Trophoblast cell (in vitro differentiated cells and primary cell): ENCODE measurements at regions not wholly inside any gene's neighbourhood (a gene's known extent, or its start where the extent isn't known, plus 50 kb on each side); places are given as distances from the start of the nearest gene placed in this dataset.

Experiments
- DNase-seq, 2 donors: peaks; one replicate each; pipeline ENCODE4 v3.0.0-alpha.2; 2016
- H2AFZ ChIP-seq: 2 replicates; pipeline ENCODE4 v1.6.1; 2013; ENCODE audit warnings: low read length, moderate library complexity, mild to moderate bottlenecking; ENCODE audit not compliant: insufficient read depth, poor library complexity
- H2AK5ac ChIP-seq: 2 replicates; pipeline ENCODE4 v1.6.1; 2013; ENCODE audit warnings: mild to moderate bottlenecking, low read length
- H2BK120ac ChIP-seq: 2 replicates; pipeline ENCODE4 v1.6.1; 2013; ENCODE audit warnings: low read length, mild to moderate bottlenecking, moderate library complexity; ENCODE audit not compliant: insufficient read depth, poor library complexity
- H2BK12ac ChIP-seq: 2 replicates; pipeline ENCODE4 v1.6.1; 2013; ENCODE audit warnings: mild to moderate bottlenecking, low read length, moderate library complexity
- H2BK5ac ChIP-seq: 2 replicates; pipeline ENCODE4 v1.6.1; 2013; ENCODE audit warnings: low read length, low read depth, moderate library complexity, mild to moderate bottlenecking; ENCODE audit not compliant: poor library complexity
- H3K14ac ChIP-seq: 2 replicates; pipeline ENCODE4 v1.6.1; 2013; ENCODE audit warnings: mild to moderate bottlenecking, low read length
- H3K18ac ChIP-seq: 2 replicates; pipeline ENCODE4 v1.6.1; 2013; ENCODE audit warnings: mild to moderate bottlenecking, low read length
- H3K23ac ChIP-seq: 2 replicates; pipeline ENCODE4 v1.6.1; 2013; ENCODE audit warnings: low read length
- H3K27ac ChIP-seq: 2 replicates; pipeline ENCODE4 v1.5.1; 2013; ENCODE audit warnings: low read depth, mild to moderate bottlenecking, inconsistent platforms, low read length, moderate library complexity
- H3K27me3 ChIP-seq: 2 replicates; pipeline ENCODE4 v1.6.1; 2013; ENCODE audit warnings: inconsistent platforms, mild to moderate bottlenecking, low read length, moderate library complexity; ENCODE audit not compliant: insufficient read depth
- H3K36me3 ChIP-seq, 2 experiments: 1 replicate in 1 of 2; 2 replicates in 1 of 2; pipeline ENCODE4 v1.6.1; 2013; ENCODE audit warnings: low read length in 2 of 2, mild to moderate bottlenecking in 2 of 2, moderate library complexity in 1 of 2; ENCODE audit not compliant: insufficient read depth in 2 of 2, control insufficient read depth in 1 of 2
- H3K4ac ChIP-seq: 2 replicates; pipeline ENCODE4 v1.6.1; 2013; ENCODE audit warnings: low read depth, mild to moderate bottlenecking, low read length, moderate library complexity
- H3K4me1 ChIP-seq, 2 experiments: 1 replicate in 1 of 2; 2 replicates in 1 of 2; pipeline ENCODE4 v1.6.1; 2013; ENCODE audit warnings: low read length in 2 of 2, mild to moderate bottlenecking in 2 of 2, moderate library complexity in 1 of 2; ENCODE audit not compliant: insufficient read depth in 2 of 2, control insufficient read depth in 1 of 2
- H3K4me2 ChIP-seq: 2 replicates; pipeline ENCODE4 v1.6.1; 2013; ENCODE audit warnings: inconsistent platforms, mild to moderate bottlenecking, low read length, moderate library complexity
- H3K4me3 ChIP-seq: 2 replicates; pipeline ENCODE4 v1.5.1; 2013; ENCODE audit warnings: mild to moderate bottlenecking, low read depth, low read length, inconsistent platforms
- H3K79me1 ChIP-seq: one replicate; pipeline ENCODE4 v1.6.1; 2013; ENCODE audit warnings: low read length
- H3K79me2 ChIP-seq: 2 replicates; pipeline ENCODE4 v1.6.1; 2013; ENCODE audit warnings: low read length, mild to moderate bottlenecking; ENCODE audit not compliant: control insufficient read depth, insufficient read depth, poor library complexity
- H3K9ac ChIP-seq: 2 replicates; pipeline ENCODE4 v1.6.1; 2013; ENCODE audit warnings: mild to moderate bottlenecking, low read length
- H3K9me3 ChIP-seq: 2 replicates; pipeline ENCODE4 v1.6.1; 2013; ENCODE audit warnings: low read depth, mild to moderate bottlenecking, control low read depth, inconsistent platforms, low read length; ENCODE audit not compliant: insufficient read depth
- H4K12ac ChIP-seq: 2 replicates; pipeline ENCODE4 v1.6.1; 2013; ENCODE audit warnings: low read depth, mild to moderate bottlenecking, low read length, moderate library complexity
- H4K8ac ChIP-seq: 2 replicates; pipeline ENCODE4 v1.6.1; 2013; ENCODE audit warnings: low read depth, mild to moderate bottlenecking, low read length, moderate library complexity
- H4K91ac ChIP-seq: one replicate; pipeline ENCODE4 v1.6.1; 2013; ENCODE audit warnings: low read depth, mild to moderate bottlenecking, low read length, moderate library complexity
- WGBS: extraction: QIAGEN DNeasy Blood & Tissue Kit; methylation state at CpG from one replicate; pipeline ENCODE4 v1.1.7; 2013; ENCODE audit warnings: missing lambda C conversion rate; ENCODE audit not compliant: insufficient read length, insufficient coverage; ENCODE audit errors: extremely low coverage; 5-methylcytosine and 5-hydroxymethylcytosine counted together

GRCh38 chr22:48884786-48885185 is 942.9 kb downstream of the BRD1 start:
- H3K4me1 ChIP-seq = no peaks in the 10 kb centered on the region
- H3K4me2 ChIP-seq = no peak overlapping the region
- no peak overlapping the region for H3K14ac ChIP-seq
- no CpG with 5 or more reads among the region's 16 CpGs for WGBS
- H3K79me2 ChIP-seq = no peaks in the 10 kb centered on the region
- H3K36me3 ChIP-seq = no peaks in the 10 kb centered on the region
- no peak overlapping the region for H3K4ac ChIP-seq
- H2BK12ac ChIP-seq = no peak overlapping the region
- no peak overlapping the region for H2BK120ac ChIP-seq
- no peaks in the 10 kb centered on the region for H3K79me1 ChIP-seq
- no peak overlapping the region for H4K91ac ChIP-seq
- H3K27ac ChIP-seq = no peak overlapping the region
- no peak for DNase-seq
- H2AK5ac ChIP-seq = no peak overlapping the region
- H2AFZ ChIP-seq = no peak overlapping the region
- H4K8ac ChIP-seq = no peak overlapping the region
- peaks cover 11% of the 10 kb centered on the region for H3K9me3 ChIP-seq
- no peak overlapping the region for H3K9ac ChIP-seq
- no peak overlapping the region for H3K23ac ChIP-seq
- H3K27me3 ChIP-seq = no peaks in the 10 kb centered on the region
- no peak overlapping the region for H4K12ac ChIP-seq
- no peak overlapping the region for H2BK5ac ChIP-seq
- no peak overlapping the region for H3K4me3 ChIP-seq
- no peak overlapping the region for H3K18ac ChIP-seq

GRCh38 chr22:48884324-48884723 is 943.3 kb downstream of the BRD1 start:
- H2BK5ac ChIP-seq = no peak overlapping the region
- H3K4me3 ChIP-seq = no peak overlapping the region
- H3K4ac ChIP-seq = no peak overlapping the region
- no peaks in the 10 kb centered on the region for H3K36me3 ChIP-seq
- H3K23ac ChIP-seq = no peak overlapping the region
- H2AK5ac ChIP-seq = no peak overlapping the region
- no peaks in the 10 kb centered on the region for H3K79me1 ChIP-seq
- no peaks in the 10 kb centered on the region for H3K79me2 ChIP-seq
- no peaks in the 10 kb centered on the region for H3K27me3 ChIP-seq
- no peak overlapping the region for H4K8ac ChIP-seq
- no CpG with 5 or more reads among the region's 12 CpGs for WGBS
- no peak overlapping the region for H2BK12ac ChIP-seq
- H2AFZ ChIP-seq = no peak overlapping the region
- H3K4me2 ChIP-seq = no peak overlapping the region
- H3K4me1 ChIP-seq = no peaks in the 10 kb centered on the region
- no peak overlapping the region for H4K91ac ChIP-seq
- H3K14ac ChIP-seq = no peak overlapping the region
- H3K9me3 ChIP-seq = peaks cover 11% of the 10 kb centered on the region
- no peak overlapping the region for H3K9ac ChIP-seq
- DNase-seq = no peak
- H3K27ac ChIP-seq = no peak overlapping the region
- H3K18ac ChIP-seq = no peak overlapping the region
- no peak overlapping the region for H4K12ac ChIP-seq
- no peak overlapping the region for H2BK120ac ChIP-seq

- Histone ChIP-seq H3K36me3 (no peaks in the 10 kb centered on the region), H4K12ac (no peak overlapping the region), H3K4me1 (no peaks in the 10 kb centered on the region), H3K79me2 (no peaks in the 10 kb centered on the region), H4K91ac (no peak overlapping the region), H2BK120ac (no peak overlapping the region), H2AFZ (no peak overlapping the region), H3K23ac (no peak overlapping the region), H3K4me2 (no peak overlapping the region), H3K9ac (no peak overlapping the region), H3K9me3 (peaks cover 11% of the 10 kb centered on the region), H4K8ac (no peak overlapping the region), H3K27ac (no peak overlapping the region), H3K4me3 (peak overlapping the region; percentile 2), H2AK5ac (no peak overlapping the region), H2BK5ac (no peak overlapping the region), H3K4ac (no peak overlapping the region), H3K18ac (no peak overlapping the region), H3K27me3 (no peaks in the 10 kb centered on the region), H2BK12ac (no peak overlapping the region), H3K79me1 (no peaks in the 10 kb centered on the region), H3K14ac (no peak overlapping the region)
- no peak for DNase-seq
- no CpG with 5 or more reads among the region's 20 CpGs for WGBS
These were observed 944.3 kb downstream of the BRD1 start for GRCh38 chr22:48883211-48883960.

GRCh38 chr22:48882636-48883200 is 945.0 kb downstream of the BRD1 start:
- Histone ChIP-seq H3K23ac (no peak overlapping the region), H3K79me1 (no peaks in the 10 kb centered on the region), H4K91ac (no peak overlapping the region), H3K4me1 (no peaks in the 10 kb centered on the region), H3K27me3 (no peaks in the 10 kb centered on the region), H3K9me3 (peaks cover 11% of the 10 kb centered on the region), H2BK12ac (no peak overlapping the region), H3K18ac (no peak overlapping the region), H3K4ac (no peak overlapping the region), H2AFZ (no peak overlapping the region), H4K12ac (no peak overlapping the region), H4K8ac (no peak overlapping the region), H3K4me3 (no peak overlapping the region), H3K4me2 (no peak overlapping the region), H3K79me2 (no peaks in the 10 kb centered on the region), H3K9ac (no peak overlapping the region), H3K27ac (no peak overlapping the region), H2BK120ac (no peak overlapping the region), H2BK5ac (no peak overlapping the region), H3K36me3 (no peaks in the 10 kb centered on the region), H2AK5ac (no peak overlapping the region), H3K14ac (no peak overlapping the region)
- WGBS = no CpG with 5 or more reads among the region's 17 CpGs
- no peak for DNase-seq
